Thyroid gland (tissue), 4 donors: ENCODE measurements at regions not wholly inside any gene's neighbourhood (a gene's known extent, or its start where the extent isn't known, plus 50 kb on each side); places are given as distances from the start of the nearest gene placed in this dataset.

Source experiments
- DNase-seq, 2 donors: peaks; one replicate each; pipeline ENCODE4 v3.0.0-alpha.2; 2019
- H3K27ac ChIP-seq, 3 donors: fragments of 200-600 bp; sonication (generic); 1 replicate in 2 of 3; 2 replicates in 1 of 3; pipeline ENCODE4 v1.5.1; 2016 to 2019; ENCODE audit warnings: mild to moderate bottlenecking in 1 of 3, moderate library complexity in 1 of 3
- H3K27me3 ChIP-seq: fragments of 200-600 bp; sonication (generic); one replicate; pipeline ENCODE4 v1.5.1; 2019
- H3K36me3 ChIP-seq, 2 donors: fragments of 200-600 bp; sonication (generic); one replicate each; pipeline ENCODE4 v1.5.1; 2016 to 2019
- H3K4me1 ChIP-seq, 2 donors: fragments of 200-600 bp; sonication (generic); one replicate each; pipeline ENCODE4 v1.5.1; 2017 to 2019
- H3K4me3 ChIP-seq, 3 donors: fragments of 200-600 bp; sonication (generic); replicated peaks in 1 of 3; 1 replicate in 2 of 3; 2 replicates in 1 of 3; pipeline ENCODE4 v1.5.1; 2016; ENCODE audit warnings: mild to moderate bottlenecking in 1 of 3
- H3K9me3 ChIP-seq: fragments of 200-600 bp; sonication (generic); one replicate; pipeline ENCODE4 v1.5.1; 2017
- POLR2A ChIP-seq, 2 donors: fragments of 450-650 bp; IDR thresholded peaks; one replicate each; pipeline ENCODE4 v1.6.1; 2017; ENCODE audit warnings: antibody characterized with exemption in 2 of 2, mild to moderate bottlenecking in 2 of 2, moderate library complexity in 1 of 2
- WGBS, 2 donors: methylation state at CpG; one replicate each; pipeline ENCODE4 v1.1.5; 2017; 5-methylcytosine and 5-hydroxymethylcytosine counted together
- intact Hi-C: fragments of 100-400 bp; cut with DNase I; formaldehyde crosslinking; loops from one replicate; pipeline ENCODE4 v1.15.1; 2023
- TF ChIP-seq, protein P1 (sequence below), 6 experiments: fragments of 200-600 bp in 3 of 6; fragments of 450-650 bp in 3 of 6; sonication (generic) in 3 of 6; IDR thresholded peaks; one replicate each; pipeline ENCODE4 v1.5.1; 2016 to 2019; ENCODE audit warnings: antibody characterized with exemption in 6 of 6, mild to moderate bottlenecking in 2 of 6, inconsistent platforms in 1 of 6, moderate library complexity in 1 of 6

DNA sequence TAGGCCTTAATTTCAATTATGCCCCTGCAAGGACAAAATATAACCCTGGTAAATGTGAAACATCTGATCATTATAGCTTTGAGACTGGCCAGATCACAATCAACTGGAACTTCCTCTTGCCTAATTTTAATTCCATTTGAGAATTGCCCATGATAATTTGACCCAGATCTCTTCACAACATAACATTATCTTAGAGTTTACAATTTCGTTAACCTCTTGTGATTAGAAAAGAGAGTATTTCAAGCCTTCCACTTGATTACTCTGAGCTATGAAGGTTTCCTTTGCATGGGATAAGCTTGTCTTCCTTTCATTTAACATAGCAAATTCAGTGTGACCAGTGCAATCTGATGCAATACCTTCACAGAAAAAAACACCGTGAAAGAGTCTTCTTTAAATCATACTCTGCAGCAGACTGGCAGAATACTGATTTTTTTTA is 143.6 kb downstream of the DUSP6 start:
- Histone ChIP-seq H3K4me1 (peaks cover 1 to 17% of the 10 kb centered on the region in 2 donors), H3K27me3 (no peaks in the 10 kb centered on the region), H3K9me3 (no peaks in the 10 kb centered on the region), H3K36me3 (no peaks in the 10 kb centered on the region), H3K27ac (no peak overlapping the region), H3K4me3 (no peak overlapping the region)
- intact Hi-C loops = no loop called here
- 63 to 65% methylated on average over 2 of the region's 2 CpGs for WGBS, 2 donors
- DNase-seq = no peak
- TF ChIP-seq, protein P1, sequence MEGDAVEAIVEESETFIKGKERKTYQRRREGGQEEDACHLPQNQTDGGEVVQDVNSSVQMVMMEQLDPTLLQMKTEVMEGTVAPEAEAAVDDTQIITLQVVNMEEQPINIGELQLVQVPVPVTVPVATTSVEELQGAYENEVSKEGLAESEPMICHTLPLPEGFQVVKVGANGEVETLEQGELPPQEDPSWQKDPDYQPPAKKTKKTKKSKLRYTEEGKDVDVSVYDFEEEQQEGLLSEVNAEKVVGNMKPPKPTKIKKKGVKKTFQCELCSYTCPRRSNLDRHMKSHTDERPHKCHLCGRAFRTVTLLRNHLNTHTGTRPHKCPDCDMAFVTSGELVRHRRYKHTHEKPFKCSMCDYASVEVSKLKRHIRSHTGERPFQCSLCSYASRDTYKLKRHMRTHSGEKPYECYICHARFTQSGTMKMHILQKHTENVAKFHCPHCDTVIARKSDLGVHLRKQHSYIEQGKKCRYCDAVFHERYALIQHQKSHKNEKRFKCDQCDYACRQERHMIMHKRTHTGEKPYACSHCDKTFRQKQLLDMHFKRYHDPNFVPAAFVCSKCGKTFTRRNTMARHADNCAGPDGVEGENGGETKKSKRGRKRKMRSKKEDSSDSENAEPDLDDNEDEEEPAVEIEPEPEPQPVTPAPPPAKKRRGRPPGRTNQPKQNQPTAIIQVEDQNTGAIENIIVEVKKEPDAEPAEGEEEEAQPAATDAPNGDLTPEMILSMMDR (IDR thresholded peaks at IDR 0.05) = no peak
- TF ChIP-seq POLR2A (IDR thresholded peaks at IDR 0.05) = no peak

DNA sequence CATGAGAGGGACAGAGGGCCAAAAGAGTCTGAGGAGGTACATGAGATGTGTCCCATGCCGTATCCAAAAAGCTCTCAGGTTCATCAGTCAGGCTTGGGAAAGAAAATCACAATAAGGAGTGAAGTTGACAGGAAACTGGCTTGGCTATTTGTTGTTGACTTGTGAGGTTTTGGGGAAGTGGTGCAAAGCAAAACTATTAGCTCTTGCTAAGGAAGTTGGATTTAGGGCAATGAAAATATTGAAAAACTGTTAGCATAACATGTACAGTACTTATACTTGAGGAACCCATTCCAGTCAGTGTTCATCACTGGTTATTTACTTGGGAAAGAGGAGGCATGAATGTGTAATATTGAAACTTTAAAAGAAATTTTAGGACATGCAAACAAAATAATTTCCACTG is 145.9 kb downstream of the DUSP6 start:
- intact Hi-C loops = no loop called here
- no peak for DNase-seq
- 57 to 71% methylated on average over 1 of the region's 1 CpG for WGBS, 2 donors
- no peak overlapping the region for H3K4me3 ChIP-seq
- H3K27me3 ChIP-seq = no peaks in the 10 kb centered on the region
- H3K9me3 ChIP-seq = no peaks in the 10 kb centered on the region
- TF ChIP-seq, protein P1 (IDR thresholded peaks at IDR 0.05) = no peak
- TF ChIP-seq POLR2A (IDR thresholded peaks at IDR 0.05) = no peak
- H3K36me3 ChIP-seq = no peaks in the 10 kb centered on the region
- H3K27ac ChIP-seq = no peak overlapping the region
- H3K4me1 ChIP-seq = peaks cover 0 to 5% of the 10 kb centered on the region in 2 donors

DNA sequence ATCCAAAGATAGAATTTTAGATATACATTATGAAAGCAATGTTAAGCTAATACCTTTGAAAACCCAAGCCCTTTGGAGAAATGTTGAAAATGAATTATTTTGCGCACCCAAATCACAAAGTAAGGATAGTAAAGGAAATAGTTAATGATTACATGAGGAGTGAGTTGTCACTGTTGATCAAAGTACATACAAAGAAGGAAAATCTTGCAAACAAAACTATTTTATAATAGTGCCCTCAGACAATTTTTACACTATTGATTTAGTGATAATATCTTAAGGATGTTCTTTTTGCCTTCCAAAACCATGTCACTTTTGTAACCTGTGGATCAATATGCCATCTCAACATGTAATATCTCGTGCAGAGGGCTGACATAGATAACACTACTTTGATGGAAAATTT is 146.8 kb downstream of the DUSP6 start:
- intact Hi-C loops = no loop called here
- no peak for DNase-seq
- H3K9me3 ChIP-seq = no peaks in the 10 kb centered on the region
- H3K4me3 ChIP-seq = no peak overlapping the region
- peaks cover 0 to 5% of the 10 kb centered on the region in 2 donors for H3K4me1 ChIP-seq
- 98 to 99% methylated on average over 2 of the region's 2 CpGs for WGBS, 2 donors
- H3K27me3 ChIP-seq = no peaks in the 10 kb centered on the region
- H3K36me3 ChIP-seq = no peaks in the 10 kb centered on the region
- no peak overlapping the region for H3K27ac ChIP-seq
- TF ChIP-seq, protein P1 (IDR thresholded peaks at IDR 0.05) = no peak
- TF ChIP-seq POLR2A (IDR thresholded peaks at IDR 0.05) = no peak

DNA sequence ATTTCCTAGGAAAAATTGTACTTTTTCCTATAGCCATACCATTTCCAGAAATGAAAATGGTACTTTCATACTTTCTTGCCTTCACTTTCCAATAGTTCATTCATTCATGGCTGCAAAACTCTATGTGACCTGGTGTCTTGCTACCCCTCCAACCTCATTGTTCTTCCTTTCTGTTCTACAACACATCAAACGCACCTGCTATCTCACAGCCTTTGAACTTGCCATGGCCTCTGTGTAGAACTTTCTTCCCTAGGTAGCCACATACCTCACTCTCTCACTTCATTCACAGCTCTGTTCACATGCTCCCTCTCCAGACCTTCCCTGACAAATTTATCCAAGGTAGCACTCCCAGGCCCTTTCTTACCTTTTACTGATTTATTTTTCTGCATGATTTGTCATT is 149.2 kb downstream of the DUSP6 start:
- H3K9me3 ChIP-seq = no peaks in the 10 kb centered on the region
- TF ChIP-seq, protein P1 (IDR thresholded peaks at IDR 0.05) = no peak
- no peak for TF ChIP-seq POLR2A (IDR thresholded peaks at IDR 0.05)
- no peak overlapping the region for H3K4me3 ChIP-seq
- no peak for DNase-seq
- 90 to 97% methylated on average over 1 of the region's 1 CpG for WGBS, 2 donors
- intact Hi-C loops = no loop called here
- no peak overlapping the region for H3K27ac ChIP-seq
- no peaks in the 10 kb centered on the region for H3K36me3 ChIP-seq
- no peaks in the 10 kb centered on the region for H3K27me3 ChIP-seq
- no peaks in the 10 kb centered on the region for H3K4me1 ChIP-seq

DNA sequence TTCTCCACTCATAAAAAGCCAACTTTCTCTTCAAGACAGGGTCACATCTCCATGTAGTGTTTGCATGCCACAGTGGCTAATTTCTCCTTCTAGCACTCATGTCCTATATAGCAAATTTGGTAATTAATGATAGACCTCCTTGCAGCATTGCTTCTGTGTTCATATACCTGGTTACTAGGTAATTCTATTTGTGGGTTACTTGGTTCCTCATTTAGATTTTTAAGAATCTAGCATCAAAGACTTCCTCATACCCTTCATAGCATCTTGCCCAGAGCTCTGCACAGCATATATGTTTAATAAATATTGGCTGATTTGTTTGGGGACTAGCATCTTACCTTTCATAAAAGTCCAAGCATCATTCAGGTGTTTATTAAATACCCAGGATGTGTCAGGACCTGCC is 152.1 kb downstream of the DUSP6 start:
- H3K36me3 ChIP-seq = no peaks in the 10 kb centered on the region
- no peak overlapping the region for H3K27ac ChIP-seq
- H3K27me3 ChIP-seq = no peaks in the 10 kb centered on the region
- intact Hi-C loops = no loop called here
- TF ChIP-seq POLR2A (IDR thresholded peaks at IDR 0.05) = no peak
- TF ChIP-seq, protein P1 (IDR thresholded peaks at IDR 0.05) = no peak
- no peaks in the 10 kb centered on the region for H3K9me3 ChIP-seq
- no peaks in the 10 kb centered on the region for H3K4me1 ChIP-seq
- no peak for DNase-seq
- no peak overlapping the region for H3K4me3 ChIP-seq
